Fibroblast of skin of right quadriceps (primary cell): ENCODE measurements at regions not wholly inside any gene's neighbourhood (a gene's known extent, or its start where the extent isn't known, plus 50 kb on each side); places are given as distances from the start of the nearest gene placed in this dataset.
A peak's percentile ranks its signal among the peaks of the same experiment; 100 is the strongest.

Experiments used
- DNase-seq: peaks from one replicate; pipeline ENCODE4 v3.0.0-alpha.2; 2013

GRCh38 chr3:159560214-159560979 lies 428.2 kb upstream of the IL12A start:
- DNase-seq, result no peak

- no peak for DNase-seq
Observed at GRCh38 chr3:159565313-159565712, 423.3 kb upstream of the IL12A start.

GRCh38 chr3:159583662-159584061 lies 405.0 kb upstream of the IL12A start:
- peak; percentile 29 for DNase-seq

- DNase-seq, result peak; percentile 8
Observed at GRCh38 chr3:159584421-159584820, 404.2 kb upstream of the IL12A start.

GRCh38 chr3:159586571-159587202 lies 401.9 kb upstream of the IL12A start:
- peak; percentile 58 for DNase-seq

GRCh38 chr3:159593927-159594605 lies 394.6 kb upstream of the IL12A start:
- DNase-seq, result no peak

GRCh38 chr3:159600291-159600690 lies 388.3 kb upstream of the IL12A start:
- no peak for DNase-seq

GRCh38 chr3:159604151-159604581 lies 384.5 kb upstream of the IL12A start:
- DNase-seq, result peak; percentile 79

GRCh38 chr3:159605101-159605500 lies 383.5 kb upstream of the IL12A start:
- DNase-seq, result no peak

GRCh38 chr3:159605776-159606175 lies 382.9 kb upstream of the IL12A start:
- DNase-seq, result no peak

GRCh38 chr3:159607856-159608255 lies 380.8 kb upstream of the IL12A start:
- no peak for DNase-seq

- DNase-seq, result no peak
Observed at GRCh38 chr3:159608311-159608710, 380.3 kb upstream of the IL12A start.

- peak; percentile 72 for DNase-seq
Observed at GRCh38 chr3:159609625-159610024, 379.0 kb upstream of the IL12A start.

GRCh38 chr3:159616234-159616825 lies 372.3 kb upstream of the IL12A start:
- peak; percentile 61 for DNase-seq

- DNase-seq, result peak; percentile 28
Observed at GRCh38 chr3:159619341-159619885, 369.2 kb upstream of the IL12A start.

GRCh38 chr3:159620281-159620680 lies 368.4 kb upstream of the IL12A start:
- DNase-seq, result peak; percentile 28

GRCh38 chr3:159620873-159621272 lies 367.8 kb upstream of the IL12A start:
- DNase-seq, result peak; percentile 84

- DNase-seq, result no peak
Observed at GRCh38 chr3:159624616-159625015, 364.0 kb upstream of the IL12A start.

GRCh38 chr3:159625594-159625993 lies 363.0 kb upstream of the IL12A start:
- no peak for DNase-seq

- no peak for DNase-seq
Observed at GRCh38 chr3:159626598-159626997, 362.0 kb upstream of the IL12A start.

GRCh38 chr3:159627229-159627628 lies 361.4 kb upstream of the IL12A start:
- DNase-seq, result no peak

GRCh38 chr3:159627634-159628033 lies 361.0 kb upstream of the IL12A start:
- DNase-seq, result no peak
